ENCODE measurements at regions not wholly inside any gene's neighbourhood (a gene's known extent, or its start where the extent isn't known, plus 50 kb on each side); places are given as distances from the start of the nearest gene placed in this dataset.

DNA sequence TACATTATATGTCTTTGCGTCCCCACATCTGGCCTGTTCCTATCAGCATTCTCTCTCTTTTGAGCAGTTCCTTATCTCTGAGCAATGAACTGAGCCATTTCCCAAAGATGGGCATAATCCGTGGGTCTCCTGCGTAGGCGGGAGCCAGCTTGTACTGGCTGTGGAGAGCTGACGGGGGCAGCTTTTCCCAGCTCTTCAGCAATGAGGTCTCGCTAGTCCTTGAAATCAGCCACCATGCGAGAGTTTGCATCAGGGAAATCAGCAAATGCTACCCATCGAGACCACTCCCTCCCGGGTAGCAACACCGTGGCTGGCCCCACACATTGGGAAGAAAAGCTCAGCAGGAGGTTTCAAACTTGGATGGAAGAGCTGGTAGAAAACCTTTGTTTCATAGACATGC, 51.9 kb upstream of the FAM180A start:
- no peak for TF ChIP-seq SIN3A (IDR thresholded peaks at IDR 0.05; ENCODE audit: borderline replicate concordance, insufficient read depth, low read depth, low read length)
- TF ChIP-seq, protein P1, sequence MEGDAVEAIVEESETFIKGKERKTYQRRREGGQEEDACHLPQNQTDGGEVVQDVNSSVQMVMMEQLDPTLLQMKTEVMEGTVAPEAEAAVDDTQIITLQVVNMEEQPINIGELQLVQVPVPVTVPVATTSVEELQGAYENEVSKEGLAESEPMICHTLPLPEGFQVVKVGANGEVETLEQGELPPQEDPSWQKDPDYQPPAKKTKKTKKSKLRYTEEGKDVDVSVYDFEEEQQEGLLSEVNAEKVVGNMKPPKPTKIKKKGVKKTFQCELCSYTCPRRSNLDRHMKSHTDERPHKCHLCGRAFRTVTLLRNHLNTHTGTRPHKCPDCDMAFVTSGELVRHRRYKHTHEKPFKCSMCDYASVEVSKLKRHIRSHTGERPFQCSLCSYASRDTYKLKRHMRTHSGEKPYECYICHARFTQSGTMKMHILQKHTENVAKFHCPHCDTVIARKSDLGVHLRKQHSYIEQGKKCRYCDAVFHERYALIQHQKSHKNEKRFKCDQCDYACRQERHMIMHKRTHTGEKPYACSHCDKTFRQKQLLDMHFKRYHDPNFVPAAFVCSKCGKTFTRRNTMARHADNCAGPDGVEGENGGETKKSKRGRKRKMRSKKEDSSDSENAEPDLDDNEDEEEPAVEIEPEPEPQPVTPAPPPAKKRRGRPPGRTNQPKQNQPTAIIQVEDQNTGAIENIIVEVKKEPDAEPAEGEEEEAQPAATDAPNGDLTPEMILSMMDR (IDR thresholded peaks at IDR 0.05), result no peak
- no peak for TF ChIP-seq POLR2AphosphoS5 (IDR thresholded peaks at IDR 0.05; ENCODE audit: low read depth, low read length)
- TF ChIP-seq, protein P2, sequence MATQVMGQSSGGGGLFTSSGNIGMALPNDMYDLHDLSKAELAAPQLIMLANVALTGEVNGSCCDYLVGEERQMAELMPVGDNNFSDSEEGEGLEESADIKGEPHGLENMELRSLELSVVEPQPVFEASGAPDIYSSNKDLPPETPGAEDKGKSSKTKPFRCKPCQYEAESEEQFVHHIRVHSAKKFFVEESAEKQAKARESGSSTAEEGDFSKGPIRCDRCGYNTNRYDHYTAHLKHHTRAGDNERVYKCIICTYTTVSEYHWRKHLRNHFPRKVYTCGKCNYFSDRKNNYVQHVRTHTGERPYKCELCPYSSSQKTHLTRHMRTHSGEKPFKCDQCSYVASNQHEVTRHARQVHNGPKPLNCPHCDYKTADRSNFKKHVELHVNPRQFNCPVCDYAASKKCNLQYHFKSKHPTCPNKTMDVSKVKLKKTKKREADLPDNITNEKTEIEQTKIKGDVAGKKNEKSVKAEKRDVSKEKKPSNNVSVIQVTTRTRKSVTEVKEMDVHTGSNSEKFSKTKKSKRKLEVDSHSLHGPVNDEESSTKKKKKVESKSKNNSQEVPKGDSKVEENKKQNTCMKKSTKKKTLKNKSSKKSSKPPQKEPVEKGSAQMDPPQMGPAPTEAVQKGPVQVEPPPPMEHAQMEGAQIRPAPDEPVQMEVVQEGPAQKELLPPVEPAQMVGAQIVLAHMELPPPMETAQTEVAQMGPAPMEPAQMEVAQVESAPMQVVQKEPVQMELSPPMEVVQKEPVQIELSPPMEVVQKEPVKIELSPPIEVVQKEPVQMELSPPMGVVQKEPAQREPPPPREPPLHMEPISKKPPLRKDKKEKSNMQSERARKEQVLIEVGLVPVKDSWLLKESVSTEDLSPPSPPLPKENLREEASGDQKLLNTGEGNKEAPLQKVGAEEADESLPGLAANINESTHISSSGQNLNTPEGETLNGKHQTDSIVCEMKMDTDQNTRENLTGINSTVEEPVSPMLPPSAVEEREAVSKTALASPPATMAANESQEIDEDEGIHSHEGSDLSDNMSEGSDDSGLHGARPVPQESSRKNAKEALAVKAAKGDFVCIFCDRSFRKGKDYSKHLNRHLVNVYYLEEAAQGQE (IDR thresholded peaks at IDR 0.05; ENCODE audit: insufficient read depth in 1 of 2, low read depth in 2 of 2, low read length in 1 of 2), result no peak

Measured in Panc1 (cell line).